Right lobe of liver (tissue), 4 donors: ENCODE measurements at regions not wholly inside any gene's neighbourhood (a gene's known extent, or its start where the extent isn't known, plus 50 kb on each side); places are given as distances from the start of the nearest gene placed in this dataset.
"Not testable (repeated sequence)": the region's sequence is repeated elsewhere in the genome, so short reads cannot be mapped to it uniquely, and the experiment has no call there.

ENCODE experiments used
- POLR2A ChIP-seq: fragments of 450-650 bp; IDR thresholded peaks from one replicate; pipeline ENCODE4 v1.6.1; 2017; ENCODE audit warnings: antibody characterized with exemption, mild to moderate bottlenecking
- TF ChIP-seq, protein P1 (sequence below), 4 donors: fragments of 200-600 bp in 3 of 4; fragments of 450-650 bp in 1 of 4; IDR thresholded peaks; one replicate each; pipeline versions ENCODE4 v1.5.1 to v1.8.0; 2016 to 2022; ENCODE audit warnings: antibody characterized with exemption in 4 of 4, mild to moderate bottlenecking in 2 of 4
- donor health status: DM: no; HTN: no; CAD: no.
- donor health status: DM: no; HTN: no; CAD: no.
- donor health status: DM: no; HTN: yes; CAD: no.

DNA sequence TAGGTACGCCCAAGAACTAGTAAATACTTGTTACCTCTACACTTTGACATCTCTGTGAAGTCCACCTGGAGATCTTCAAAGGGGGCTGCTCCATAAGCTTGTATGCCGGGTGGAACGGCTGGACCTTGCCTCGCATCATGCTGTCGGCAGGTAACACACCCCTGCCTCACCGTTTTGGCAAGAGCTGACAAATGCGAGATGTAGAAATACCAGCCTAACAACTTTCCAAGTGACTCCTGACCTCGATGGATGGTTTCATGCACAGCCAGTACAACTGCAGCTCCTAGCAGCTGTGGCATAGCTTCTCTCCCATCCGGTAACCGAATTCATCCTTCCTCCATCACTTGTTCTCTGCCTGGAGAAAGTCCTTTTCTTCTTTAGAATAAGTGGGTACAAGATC is 58.3 kb upstream of the FAM90A1 start:
- TF ChIP-seq, protein P1, sequence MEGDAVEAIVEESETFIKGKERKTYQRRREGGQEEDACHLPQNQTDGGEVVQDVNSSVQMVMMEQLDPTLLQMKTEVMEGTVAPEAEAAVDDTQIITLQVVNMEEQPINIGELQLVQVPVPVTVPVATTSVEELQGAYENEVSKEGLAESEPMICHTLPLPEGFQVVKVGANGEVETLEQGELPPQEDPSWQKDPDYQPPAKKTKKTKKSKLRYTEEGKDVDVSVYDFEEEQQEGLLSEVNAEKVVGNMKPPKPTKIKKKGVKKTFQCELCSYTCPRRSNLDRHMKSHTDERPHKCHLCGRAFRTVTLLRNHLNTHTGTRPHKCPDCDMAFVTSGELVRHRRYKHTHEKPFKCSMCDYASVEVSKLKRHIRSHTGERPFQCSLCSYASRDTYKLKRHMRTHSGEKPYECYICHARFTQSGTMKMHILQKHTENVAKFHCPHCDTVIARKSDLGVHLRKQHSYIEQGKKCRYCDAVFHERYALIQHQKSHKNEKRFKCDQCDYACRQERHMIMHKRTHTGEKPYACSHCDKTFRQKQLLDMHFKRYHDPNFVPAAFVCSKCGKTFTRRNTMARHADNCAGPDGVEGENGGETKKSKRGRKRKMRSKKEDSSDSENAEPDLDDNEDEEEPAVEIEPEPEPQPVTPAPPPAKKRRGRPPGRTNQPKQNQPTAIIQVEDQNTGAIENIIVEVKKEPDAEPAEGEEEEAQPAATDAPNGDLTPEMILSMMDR (IDR thresholded peaks at IDR 0.05) = not testable (repeated sequence)
- not testable (repeated sequence) for TF ChIP-seq POLR2A
